NCI-H446 (cell line): ENCODE measurements at regions not wholly inside any gene's neighbourhood (a gene's known extent, or its start where the extent isn't known, plus 50 kb on each side); places are given as distances from the start of the nearest gene placed in this dataset.

ENCODE experiments used
- DNase-seq, 2 experiments: peaks; one replicate each; lab custom pipeline; 2025; lab: John Stamatoyannopoulos, UW

DNA sequence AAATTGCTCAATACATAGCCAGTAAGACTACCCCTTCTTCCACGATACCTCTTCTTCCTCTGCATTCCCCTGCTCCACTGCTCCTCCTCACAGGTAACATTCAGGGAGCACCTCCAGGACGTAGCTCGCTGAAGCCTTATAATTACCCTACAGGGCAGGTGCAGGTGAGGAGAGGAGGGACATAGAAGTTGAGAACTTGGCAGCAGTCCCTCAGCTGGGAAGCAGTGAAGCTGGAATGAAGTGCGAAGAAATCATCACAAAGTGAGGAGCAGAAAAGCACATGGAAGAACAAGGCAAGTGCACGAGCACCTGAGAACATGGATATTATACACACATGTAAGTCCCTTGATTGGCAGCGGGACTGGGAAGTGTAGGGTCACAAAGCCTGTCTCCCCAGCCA is 118.2 kb downstream of the HSD17B3 start:
- no peak for DNase-seq

DNA sequence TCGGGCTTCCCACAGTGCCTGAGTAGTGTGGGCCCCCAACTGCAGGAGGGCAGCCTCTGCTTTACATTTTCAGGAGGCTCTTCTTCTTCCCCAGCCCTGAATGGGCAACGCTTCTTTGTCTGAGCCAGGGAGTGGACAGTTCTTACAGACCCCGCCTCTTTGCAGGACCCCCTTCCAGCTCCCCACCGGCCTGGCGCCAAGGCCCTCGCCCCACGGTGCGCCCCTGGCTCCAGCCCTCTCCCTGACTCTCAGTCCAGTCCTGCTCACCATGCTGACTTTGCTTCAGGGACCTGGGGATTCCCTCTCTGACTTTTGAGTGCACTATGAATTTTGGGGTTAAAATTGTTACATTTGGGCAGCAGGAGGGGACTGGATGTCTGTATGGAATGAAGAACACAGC is 123.8 kb downstream of the HSD17B3 start:
- DNase-seq: no peak

DNA sequence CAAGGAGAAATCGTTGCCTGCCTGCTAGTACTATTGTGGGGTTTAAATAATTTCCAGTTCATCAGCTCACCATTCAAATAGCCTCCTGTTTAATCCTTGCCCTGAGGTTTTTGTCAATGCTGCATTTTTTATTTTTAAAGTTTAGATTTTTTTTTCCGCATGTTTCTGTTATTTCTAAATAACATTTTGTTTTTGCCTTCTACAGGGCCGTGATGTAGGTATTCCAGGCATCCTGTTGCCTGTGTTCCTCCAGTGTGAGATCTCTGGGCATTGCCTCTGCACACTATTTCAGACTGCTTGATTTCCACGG is 124.3 kb downstream of the HSD17B3 start:
- DNase-seq: no peak

DNA sequence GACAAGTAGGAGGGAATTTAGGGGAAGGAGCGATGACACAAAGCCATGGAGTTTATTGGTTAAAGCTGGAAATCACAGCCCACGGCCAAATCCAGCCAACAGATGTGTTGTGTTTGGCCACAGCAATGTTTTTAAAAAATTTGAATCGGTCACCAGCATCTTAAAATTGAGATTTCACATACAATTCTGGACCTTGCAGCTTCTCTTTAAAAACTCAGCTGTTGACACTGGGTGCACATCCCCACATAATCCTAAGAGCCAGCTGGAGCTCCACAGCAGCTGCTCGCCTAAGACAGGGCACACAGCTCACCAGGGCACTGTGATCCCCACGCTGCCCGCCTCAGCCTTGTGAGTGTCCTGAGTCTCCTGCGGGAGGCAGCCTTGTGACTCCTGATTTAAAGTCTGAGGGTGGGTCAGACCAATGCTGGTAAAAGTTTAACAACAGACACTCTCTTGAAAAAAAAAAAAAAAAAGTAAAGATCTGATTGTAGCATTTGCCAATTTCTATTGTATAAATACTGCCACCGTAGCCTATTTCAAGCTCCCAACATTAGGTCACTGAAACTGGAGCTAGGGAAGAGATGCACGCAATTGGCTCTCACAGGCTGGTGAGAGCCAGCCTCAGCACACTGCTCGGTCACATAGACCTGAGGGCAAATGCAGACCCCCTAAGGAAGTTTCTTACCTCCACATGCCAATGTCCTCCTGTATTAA is 124.8 kb downstream of the HSD17B3 start:
- no peak for DNase-seq

DNA sequence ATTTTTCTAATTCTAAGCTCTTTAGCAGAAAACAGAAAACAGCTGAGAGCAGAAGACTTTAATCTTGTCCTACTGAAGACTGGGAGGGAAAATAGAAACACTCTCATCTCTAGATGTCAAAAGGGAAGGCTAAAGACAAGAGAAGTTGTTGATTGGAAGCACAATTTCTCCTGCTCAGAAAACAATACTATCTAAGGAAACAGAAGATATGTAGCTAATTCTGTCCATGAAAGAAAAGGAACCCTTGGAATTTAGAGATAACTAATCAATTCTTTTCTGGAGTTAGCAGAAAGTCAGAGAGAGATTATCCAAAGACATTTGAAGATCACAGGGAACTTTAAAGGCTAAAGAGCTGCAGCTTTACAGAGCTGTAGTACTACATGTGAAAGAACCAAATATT is 126.2 kb downstream of the HSD17B3 start:
- DNase-seq: no peak

DNA sequence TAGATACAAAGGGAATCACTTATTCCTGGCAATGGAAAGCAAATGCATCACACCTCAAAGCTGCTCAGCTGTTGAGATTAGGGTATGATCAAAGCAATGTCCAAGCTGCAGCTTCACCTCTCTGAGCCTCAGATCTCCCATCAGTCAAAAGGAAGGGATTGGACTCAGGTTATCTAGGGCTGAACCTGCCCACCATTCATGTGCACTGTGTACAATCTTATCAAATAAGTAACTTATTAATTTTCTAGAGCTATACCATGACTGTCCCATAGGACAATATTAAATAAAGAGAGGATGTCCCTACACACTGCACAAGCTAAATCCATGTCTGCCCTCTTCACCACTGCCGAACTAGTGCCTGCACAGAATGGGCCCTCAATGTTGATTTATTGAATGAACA is 127.0 kb downstream of the HSD17B3 start:
- no peak for DNase-seq

DNA sequence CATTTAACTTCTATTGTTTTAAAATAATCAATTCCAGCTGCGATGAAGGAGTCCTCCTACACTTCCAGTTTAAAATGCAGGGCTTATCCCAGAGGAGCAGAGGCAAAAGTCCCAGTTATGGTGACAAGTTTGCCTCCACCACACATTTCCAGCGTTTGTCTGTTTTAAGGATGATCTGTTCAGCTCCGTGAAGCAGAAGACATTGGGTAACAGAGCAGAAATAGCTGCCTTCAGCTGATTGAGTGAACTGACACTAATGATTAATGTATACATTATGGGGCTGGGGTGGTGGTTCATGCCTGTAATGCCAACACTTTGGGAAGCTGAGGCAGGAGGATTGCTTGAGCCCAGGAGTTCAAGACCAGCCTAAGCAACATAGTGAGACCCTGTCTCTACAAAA is 127.6 kb downstream of the HSD17B3 start:
- no peak for DNase-seq

DNA sequence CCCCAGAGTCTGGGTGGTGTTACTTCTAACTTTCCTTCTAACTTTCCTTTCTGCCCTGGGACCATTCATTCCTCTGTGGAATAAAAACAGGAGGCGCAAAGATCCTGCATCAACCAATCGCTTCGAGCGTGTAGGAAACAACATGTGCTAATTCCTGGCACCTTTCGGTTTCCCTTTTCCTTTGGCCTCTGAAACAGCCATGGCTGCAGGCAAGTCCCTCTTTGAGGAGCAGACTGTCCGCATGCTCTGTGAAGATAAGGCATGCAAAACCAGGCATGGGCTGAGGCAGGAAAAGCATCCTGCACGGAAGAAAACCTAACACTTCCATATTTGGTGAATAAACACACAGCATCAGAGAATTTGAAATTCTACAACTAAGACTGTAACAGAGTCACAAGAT is 128.3 kb downstream of the HSD17B3 start:
- DNase-seq: no peak

DNA sequence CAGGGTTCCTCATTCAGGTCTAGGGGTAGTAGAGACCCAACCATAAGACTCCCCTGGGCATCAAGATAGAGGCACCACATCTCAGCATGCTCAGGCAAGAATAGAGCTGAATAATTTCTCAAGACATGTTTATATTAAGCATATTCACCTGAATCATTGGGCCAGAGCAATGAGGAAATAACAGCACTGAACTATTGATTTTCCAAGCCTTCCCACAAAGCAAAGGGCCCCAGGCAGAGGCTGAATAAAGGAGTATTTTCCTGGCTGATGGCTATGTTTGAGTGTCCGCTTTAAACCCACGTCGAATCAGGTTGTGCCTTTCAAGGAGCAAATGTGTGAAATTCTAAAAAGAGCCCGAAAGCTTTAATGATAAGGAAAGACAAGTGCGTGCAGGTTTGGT is 129.2 kb downstream of the HSD17B3 start:
- no peak for DNase-seq

DNA sequence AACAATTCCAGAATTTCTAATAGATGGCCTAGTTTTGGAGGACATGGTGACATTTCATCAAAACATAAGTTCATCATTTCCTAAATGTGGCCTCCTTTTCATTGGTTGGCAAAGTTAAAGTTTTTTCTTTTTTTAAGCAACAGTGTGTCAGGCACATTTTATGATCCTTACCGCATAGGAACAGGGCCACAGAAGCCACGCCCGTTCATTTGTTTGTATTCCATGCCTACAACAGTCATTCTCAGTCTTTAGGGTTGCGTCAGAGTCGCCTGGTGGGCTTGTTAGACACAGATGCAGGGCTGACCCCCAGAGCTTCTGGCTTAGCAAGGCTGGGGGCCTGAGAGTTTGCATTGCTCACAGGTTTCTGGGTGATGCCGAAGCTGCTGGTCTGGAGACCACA is 130.2 kb downstream of the HSD17B3 start:
- no peak for DNase-seq

DNA sequence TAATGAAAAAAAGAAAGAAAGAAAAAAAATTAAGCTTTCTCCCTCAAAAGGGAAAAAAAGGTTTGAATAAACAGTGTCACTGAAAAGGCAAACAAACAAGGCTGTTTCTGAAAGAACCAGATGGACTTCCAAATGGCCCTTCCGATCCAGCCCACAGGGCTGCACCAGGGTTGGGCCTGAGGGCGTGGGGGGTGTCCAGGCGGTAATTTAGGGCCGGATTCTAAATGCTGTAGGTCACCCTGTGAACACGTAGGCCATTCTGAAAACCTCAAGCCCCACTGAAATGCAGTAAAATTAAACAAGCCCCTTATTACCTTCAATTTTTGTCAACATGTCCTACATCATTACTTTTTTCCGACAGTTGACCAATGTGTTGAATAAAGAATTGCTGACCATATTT is 132.1 kb downstream of the HSD17B3 start:
- DNase-seq: no peak

DNA sequence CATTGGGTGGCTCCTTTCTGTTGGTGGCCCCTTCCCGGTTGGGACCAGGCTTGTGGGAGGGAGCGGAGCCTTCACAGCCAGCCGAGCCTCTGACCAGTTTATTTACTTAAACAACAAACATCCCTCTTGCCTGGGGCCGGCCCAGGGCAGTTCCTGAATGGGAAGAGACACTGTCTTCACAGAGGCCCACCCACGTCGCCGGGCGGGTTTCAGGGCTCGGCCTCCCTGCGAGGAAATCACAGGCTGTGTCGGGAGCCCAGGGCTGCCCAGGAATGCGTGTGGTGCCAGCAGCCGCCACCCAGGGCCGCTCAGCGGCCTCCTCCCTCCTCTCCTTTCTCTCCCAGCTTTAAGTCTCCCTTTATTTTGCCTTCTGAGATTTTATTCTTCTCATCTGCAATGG is 132.5 kb downstream of the HSD17B3 start:
- DNase-seq: no peak

DNA sequence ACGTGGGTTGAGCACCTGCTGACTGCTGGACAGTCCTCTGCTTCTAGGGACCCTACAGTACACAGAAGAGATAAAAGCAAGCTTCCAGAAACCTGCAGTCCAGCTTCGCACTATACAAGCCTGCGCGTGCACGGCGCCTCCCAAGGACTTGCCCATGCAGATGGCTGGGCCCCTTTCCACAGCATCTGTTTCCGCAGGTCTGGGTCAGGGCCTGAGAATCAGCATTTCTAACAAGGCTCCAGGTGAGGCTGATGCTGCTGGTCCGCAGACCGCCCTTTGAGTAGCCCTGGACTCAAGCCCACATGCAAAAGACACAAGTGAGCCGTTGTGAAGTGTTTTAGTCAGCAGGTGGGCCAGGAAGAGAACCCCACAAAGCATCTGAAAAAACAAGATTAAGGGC is 133.1 kb downstream of the HSD17B3 start:
- no peak for DNase-seq

DNA sequence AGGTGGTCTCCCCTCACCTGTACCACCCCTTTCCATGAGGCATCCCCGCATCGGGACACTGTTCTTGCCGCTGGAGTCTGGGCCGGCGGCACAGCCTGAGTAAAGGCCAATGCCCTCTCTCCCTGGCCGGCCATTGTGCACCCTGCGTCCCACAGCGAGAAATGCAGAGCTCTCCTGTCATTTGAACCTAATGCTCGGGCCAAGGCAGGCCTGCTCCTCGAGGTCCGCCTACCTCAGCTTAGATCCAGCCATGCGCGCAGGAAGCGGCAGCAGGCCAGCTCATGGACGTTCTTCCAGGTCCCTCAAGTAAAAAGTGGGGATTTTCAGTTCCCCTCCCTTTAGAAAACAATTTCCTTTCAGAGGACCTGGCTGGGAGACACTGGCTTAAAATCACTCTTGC is 135.0 kb downstream of the HSD17B3 start:
- no peak for DNase-seq

DNA sequence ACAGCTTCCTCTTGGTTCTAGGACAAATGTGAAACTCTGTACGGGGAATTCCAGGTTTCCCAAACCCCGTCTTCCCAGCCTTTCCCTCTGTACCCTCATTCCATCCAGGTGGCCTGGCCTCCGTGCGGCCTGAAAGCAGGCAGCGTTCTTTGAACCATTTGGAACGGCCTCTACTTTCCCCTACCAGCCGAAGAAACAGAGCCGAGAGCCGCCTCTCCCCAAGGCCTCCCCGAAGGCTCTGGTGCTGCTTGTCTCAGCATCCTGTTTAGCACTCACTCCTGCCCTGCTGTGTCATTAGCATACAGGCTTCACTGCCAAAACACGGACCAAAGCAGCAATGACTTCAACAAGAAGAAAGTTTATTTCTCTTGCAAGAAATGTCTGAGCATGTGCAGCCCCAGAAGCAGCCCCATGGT is 137.7 kb downstream of the HSD17B3 start:
- no peak for DNase-seq

DNA sequence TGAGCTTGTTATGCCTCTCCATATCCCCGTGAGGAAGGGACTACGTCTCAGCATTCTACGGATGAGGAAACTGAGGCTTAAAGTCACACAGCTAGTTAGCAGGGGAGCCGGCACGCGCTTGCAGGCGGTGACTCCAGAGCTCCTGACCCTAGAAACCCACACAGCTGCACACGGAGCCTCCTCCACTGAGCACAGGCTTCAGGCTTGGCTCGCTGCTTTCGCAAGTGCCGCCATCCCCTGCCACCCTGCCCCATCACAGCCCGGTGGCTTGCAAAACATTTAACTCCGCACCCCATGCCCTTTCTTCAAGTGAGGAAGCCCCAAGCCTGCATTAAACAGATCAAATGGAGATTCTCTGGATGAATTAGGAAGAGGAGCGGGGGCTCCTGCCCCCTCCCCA is 138.3 kb downstream of the HSD17B3 start:
- no peak for DNase-seq

DNA sequence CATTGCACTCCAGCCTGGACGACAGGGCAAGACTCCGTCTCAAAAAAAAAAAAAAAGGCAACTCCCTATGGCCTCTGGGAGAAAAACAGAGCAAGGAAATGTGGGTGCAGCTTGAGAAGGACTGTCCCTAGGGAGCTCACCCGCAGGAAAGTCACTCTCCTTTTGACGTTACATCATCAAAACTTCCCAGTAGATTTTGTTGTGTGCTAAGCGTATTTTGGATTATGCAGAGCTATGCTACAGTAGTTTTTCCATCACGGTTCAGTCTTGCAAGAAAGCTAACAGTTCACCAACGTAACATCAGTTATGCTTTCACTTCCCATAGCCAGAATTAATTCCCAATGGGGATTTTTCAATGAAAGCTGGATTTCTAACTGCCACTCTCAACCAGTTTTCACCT is 138.8 kb downstream of the HSD17B3 start:
- DNase-seq: no peak

DNA sequence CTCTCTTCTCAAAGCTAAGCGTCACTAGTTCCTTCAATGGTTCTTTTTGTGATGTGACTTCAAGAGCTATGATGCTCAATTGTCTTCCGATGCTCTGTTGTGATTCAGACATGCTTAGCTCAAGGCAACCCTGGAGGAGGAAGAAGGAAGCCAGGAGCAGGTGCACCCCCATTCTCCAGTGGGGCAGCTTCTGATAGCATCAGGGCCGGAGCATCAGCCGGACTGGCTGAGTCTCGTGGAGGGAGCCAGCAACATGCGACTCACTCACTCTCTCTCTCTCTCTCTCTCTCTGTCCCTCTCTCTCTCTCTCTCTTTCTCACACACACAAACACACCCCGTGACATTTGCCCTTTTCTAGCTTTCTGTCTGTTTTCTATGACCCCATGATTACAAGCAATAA is 140.2 kb downstream of the HSD17B3 start:
- no peak for DNase-seq

DNA sequence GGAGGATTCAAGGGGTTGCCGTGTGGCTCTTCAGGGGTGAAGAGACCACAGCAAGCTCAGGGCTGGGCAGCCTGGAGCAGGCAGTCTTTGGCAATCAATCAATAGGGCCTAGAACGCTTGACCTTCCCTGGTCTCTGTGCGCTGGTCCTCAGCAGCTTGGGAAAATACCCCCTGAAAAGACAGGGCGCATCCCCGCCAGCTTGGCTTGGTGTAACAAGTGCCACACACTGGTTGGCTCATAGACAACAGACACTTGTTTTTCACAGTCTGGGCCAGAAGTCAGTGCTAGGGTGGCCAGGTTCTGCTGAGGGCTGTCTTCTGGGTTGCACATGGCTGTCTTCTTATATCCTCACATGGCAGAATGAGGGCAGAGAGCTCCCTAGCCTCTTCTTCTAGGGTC is 141.1 kb downstream of the HSD17B3 start:
- no peak for DNase-seq

DNA sequence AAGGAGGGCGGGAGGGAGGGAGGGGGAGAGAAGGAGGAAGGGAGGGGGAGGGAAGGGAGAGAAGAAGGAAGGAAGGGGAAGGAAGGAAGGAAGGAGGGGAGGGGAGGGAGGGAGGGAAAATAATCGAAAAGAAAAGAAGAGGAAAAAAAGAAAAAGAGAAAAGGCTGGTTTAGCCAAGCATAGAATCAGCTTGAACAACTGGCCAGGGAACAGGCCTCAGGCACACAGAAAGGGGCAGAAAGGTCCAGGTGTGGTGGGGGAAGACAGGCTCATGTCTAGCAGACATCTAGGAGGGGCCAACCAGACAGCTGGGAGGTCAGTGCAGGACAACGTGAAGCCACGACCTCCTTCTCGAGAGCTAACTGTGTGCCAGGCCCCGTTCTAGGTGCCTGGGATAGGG is 141.8 kb downstream of the HSD17B3 start:
- DNase-seq: no peak

DNA sequence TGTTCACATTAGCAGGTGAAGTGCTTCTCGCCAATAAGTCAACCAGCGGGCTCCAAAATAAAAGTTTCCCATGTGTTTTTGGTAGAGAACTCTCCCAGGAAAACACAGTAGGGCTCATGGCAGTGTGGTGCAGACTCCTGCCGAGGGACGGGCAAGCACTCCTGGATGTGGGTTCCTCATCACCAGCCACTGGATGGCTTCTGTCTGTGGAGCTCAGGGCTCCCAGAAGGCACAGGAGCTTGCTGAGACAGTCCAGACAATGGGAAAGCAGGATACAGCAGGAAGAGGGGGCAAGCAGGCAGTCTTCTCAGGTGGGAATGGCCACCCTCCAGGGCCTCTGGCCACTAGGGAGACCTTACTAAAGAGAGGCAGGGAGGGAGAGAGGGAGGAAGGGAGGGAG is 142.4 kb downstream of the HSD17B3 start:
- DNase-seq: no peak

DNA sequence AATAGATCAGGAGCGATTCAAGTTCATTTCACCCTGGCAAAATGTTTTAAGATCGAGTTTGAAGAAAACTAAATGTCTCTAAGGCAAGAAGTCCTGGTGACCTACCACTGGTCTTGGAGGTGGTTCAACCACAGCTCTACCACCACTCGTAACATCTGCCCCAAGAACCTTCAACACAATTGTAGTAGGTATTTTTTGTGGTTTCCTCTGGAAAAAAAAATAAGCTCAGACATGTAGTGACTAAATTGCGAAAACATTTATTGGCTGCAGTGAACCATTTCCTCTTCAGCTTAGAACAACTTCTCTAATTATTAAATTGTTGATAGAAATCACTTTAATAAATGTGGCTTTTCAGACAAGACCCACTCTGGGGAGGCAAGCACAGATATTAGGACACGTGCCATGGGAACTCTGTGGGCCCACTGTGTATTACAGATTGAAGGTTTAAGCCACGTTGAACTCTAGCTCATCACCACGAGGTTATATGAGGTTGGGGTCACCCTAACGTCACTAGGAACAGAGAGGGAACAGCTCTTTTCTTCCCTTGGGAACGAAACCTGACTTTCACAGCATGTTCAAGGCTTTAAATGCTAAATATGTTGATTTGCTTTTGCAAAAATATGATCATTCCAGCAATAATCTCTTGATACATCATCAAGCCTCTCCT is 142.9 kb downstream of the HSD17B3 start:
- no peak for DNase-seq

DNA sequence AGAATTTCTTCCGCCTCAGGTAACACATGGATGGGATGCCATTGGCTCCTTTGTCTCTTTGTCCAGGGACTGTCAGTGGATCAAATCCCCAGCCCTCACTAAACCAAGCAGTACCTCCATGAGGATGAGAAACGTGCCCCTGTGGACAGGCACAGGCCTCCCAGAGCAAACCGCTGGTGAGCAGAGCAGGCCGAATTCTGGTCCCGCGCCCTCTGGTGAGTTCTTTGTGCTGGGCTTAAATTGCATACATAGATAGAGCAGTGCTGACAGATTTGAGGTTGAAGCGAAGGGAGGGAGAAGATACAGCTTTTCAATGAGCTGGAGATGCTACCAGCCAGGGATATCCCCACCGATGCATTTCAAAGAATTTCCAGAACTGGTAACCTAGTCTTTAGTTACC is 143.8 kb downstream of the HSD17B3 start:
- DNase-seq: no peak

DNA sequence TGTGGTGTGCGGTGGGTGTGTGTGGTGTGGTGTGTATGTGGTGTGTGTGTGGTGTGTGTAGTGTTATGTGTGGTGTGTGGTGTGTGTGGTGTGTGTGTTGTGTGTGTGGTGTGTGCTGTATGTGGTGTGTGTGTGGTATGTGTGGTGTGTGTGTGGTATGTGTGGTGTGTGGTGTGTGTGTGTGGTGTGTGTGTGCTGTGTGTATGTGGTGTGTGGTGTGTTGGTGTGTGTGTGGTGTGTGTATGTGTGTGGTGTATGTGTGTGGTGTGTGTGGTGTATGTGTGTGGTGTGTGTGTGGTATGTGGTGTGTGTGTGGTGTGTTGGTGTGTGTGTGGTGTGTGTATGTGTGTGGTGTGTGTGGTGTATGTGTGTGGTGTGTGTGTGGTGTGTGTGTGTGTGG is 144.3 kb downstream of the HSD17B3 start:
- no peak for DNase-seq
